ENCODE measurements at regions not wholly inside any gene's neighbourhood (a gene's known extent, or its start where the extent isn't known, plus 50 kb on each side); places are given as distances from the start of the nearest gene placed in this dataset.

DNA sequence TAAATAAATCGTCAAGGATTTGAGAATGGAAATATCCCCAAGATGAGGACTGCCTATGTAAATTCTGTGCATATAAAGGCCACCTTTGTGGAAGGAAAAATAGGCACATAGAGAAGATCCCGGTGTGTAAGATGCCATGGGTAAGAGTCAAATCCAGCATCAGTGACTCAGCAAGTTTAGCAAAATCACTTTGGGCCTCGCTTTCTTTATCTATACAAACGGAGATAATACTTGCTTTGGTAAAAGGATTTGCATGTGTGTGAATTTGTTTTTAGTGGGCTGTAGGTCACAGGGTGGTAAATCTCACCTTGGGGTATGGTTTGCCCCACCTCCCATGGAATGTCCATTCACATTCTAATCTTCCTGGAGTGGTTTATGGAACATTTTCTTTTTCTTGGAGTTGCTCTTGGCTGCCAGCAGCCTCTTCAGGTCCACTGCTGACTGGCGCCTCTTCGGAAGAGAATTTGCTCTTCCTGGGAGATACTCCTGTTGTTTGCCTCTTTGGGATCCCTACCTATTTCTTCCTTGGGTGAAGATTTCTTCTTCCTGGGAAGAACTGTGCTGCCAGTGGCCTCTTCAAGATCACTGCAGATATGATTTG is 587.6 kb downstream of the CDH11 start:
- TF ChIP-seq, protein P1, sequence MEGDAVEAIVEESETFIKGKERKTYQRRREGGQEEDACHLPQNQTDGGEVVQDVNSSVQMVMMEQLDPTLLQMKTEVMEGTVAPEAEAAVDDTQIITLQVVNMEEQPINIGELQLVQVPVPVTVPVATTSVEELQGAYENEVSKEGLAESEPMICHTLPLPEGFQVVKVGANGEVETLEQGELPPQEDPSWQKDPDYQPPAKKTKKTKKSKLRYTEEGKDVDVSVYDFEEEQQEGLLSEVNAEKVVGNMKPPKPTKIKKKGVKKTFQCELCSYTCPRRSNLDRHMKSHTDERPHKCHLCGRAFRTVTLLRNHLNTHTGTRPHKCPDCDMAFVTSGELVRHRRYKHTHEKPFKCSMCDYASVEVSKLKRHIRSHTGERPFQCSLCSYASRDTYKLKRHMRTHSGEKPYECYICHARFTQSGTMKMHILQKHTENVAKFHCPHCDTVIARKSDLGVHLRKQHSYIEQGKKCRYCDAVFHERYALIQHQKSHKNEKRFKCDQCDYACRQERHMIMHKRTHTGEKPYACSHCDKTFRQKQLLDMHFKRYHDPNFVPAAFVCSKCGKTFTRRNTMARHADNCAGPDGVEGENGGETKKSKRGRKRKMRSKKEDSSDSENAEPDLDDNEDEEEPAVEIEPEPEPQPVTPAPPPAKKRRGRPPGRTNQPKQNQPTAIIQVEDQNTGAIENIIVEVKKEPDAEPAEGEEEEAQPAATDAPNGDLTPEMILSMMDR (IDR thresholded peaks at IDR 0.05): no peak
- TF ChIP-seq POLR2A (IDR thresholded peaks at IDR 0.05): no peak

Data from stomach (tissue), 4 donors.